HL-60 (cell line): ENCODE measurements at regions not wholly inside any gene's neighbourhood (a gene's known extent, or its start where the extent isn't known, plus 50 kb on each side); places are given as distances from the start of the nearest gene placed in this dataset.

Experiments
- CTCF ChIP-seq: IDR thresholded peaks from one replicate; pipeline ENCODE4 v1.5.1; 2011; ENCODE audit warnings: low read length, control low read depth, inconsistent platforms; ENCODE audit not compliant: insufficient read depth
- POLR2AphosphoS5 ChIP-seq: IDR thresholded peaks from 2 replicates; pipeline ENCODE4 v1.6.1; 2012; ENCODE audit warnings: low read depth
- REST ChIP-seq: IDR thresholded peaks from 2 replicates; pipeline ENCODE4 v1.6.1; 2012; ENCODE audit warnings: low read depth; ENCODE audit not compliant: insufficient replicate concordance

DNA sequence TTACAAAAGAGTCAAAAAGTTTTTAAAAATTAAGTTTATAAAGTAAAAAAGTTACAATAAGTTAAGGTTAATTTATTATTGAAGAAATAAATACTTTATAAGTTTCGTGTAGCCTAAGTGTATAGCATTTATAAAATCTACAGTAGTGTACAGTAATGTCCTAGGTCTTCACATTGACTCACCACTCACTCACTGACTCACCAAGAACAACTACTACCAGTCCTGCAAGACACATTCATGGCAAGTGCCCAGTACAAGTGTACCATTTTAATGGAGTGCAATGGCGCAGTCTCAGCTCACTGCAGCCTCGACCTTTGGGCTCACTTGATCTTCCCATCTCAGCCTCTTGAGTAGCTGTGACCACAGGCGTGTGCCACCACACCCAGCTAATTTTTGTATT lies 128.2 kb downstream of the GPX5 start:
- TF ChIP-seq CTCF, result no peak
- no peak for TF ChIP-seq POLR2AphosphoS5
- no peak for TF ChIP-seq REST
